ENCODE measurements at regions not wholly inside any gene's neighbourhood (a gene's known extent, or its start where the extent isn't known, plus 50 kb on each side); places are given as distances from the start of the nearest gene placed in this dataset.

GRCh38 chr11:122170815-122171475 lies 54.9 kb upstream of the BLID start:
- no peak for TF ChIP-seq CTCF (IDR thresholded peaks at IDR 0.05)
- no peak for TF ChIP-seq EZH2 (IDR thresholded peaks at IDR 0.05)
- no peak for TF ChIP-seq EZH2phosphoT487 (IDR thresholded peaks at IDR 0.05)
